Gastrocnemius medialis (tissue), 4 donors: ENCODE measurements at regions not wholly inside any gene's neighbourhood (a gene's known extent, or its start where the extent isn't known, plus 50 kb on each side); places are given as distances from the start of the nearest gene placed in this dataset.
"Not testable (repeated sequence)": the region's sequence is repeated elsewhere in the genome, so short reads cannot be mapped to it uniquely, and the experiment has no call there.

Experiments used
- POLR2A ChIP-seq, 2 donors: fragments of 450-650 bp; IDR thresholded peaks; one replicate each; pipeline ENCODE4 v1.6.1; 2017; ENCODE audit warnings: antibody characterized with exemption in 2 of 2, mild to moderate bottlenecking in 2 of 2, moderate library complexity in 2 of 2
- TF ChIP-seq, protein P1 (sequence below), 5 experiments: fragments of 450-650 bp in 3 of 5; fragments of 200-600 bp in 2 of 5; sonication (generic) in 2 of 5; IDR thresholded peaks in 4 of 5; conservative IDR thresholded peaks in 1 of 5; 1 replicate in 4 of 5; 2 replicates in 1 of 5; pipeline ENCODE4 v1.5.1; 2016 to 2019; ENCODE audit warnings: antibody characterized with exemption in 5 of 5, mild to moderate bottlenecking in 3 of 5, moderate library complexity in 3 of 5

DNA sequence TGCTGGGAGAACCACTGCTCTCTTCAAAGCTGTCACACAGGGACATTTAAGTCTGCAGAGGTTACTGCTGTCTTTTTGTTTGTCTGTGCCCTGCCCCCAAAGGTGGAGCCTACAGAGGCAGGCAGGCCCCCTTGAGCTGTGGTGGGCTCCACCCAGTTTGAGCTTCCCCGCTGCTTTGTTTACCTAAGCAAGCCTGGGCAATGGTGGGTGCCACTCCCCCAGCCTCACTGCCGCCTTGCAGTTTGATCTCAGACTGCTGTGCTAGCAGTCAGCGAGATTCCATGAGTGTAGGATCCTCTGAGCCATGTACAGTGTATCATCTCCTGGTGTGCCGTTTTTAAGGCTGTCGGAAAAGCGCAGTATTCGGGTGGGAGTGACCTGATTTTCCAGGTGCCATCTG, 784.0 kb downstream of the LUZP2 start:
- TF ChIP-seq POLR2A (IDR thresholded peaks at IDR 0.05), result not testable (repeated sequence)
- TF ChIP-seq, protein P1, sequence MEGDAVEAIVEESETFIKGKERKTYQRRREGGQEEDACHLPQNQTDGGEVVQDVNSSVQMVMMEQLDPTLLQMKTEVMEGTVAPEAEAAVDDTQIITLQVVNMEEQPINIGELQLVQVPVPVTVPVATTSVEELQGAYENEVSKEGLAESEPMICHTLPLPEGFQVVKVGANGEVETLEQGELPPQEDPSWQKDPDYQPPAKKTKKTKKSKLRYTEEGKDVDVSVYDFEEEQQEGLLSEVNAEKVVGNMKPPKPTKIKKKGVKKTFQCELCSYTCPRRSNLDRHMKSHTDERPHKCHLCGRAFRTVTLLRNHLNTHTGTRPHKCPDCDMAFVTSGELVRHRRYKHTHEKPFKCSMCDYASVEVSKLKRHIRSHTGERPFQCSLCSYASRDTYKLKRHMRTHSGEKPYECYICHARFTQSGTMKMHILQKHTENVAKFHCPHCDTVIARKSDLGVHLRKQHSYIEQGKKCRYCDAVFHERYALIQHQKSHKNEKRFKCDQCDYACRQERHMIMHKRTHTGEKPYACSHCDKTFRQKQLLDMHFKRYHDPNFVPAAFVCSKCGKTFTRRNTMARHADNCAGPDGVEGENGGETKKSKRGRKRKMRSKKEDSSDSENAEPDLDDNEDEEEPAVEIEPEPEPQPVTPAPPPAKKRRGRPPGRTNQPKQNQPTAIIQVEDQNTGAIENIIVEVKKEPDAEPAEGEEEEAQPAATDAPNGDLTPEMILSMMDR (IDR thresholded peaks at IDR 0.05 in 4 of 5, conservative IDR thresholded peaks at IDR 0.05 in 1 of 5), result not testable (repeated sequence)
